Hepatocyte (in vitro differentiated cells): ENCODE measurements at regions not wholly inside any gene's neighbourhood (a gene's known extent, or its start where the extent isn't known, plus 50 kb on each side); places are given as distances from the start of the nearest gene placed in this dataset.

Experiments used
- DNase-seq: peaks from one replicate; pipeline ENCODE4 v3.0.0-alpha.2; 2016; ENCODE audit warnings: low spot score
- H2AFZ ChIP-seq: fragments of 200-600 bp; sonication (generic); 2 replicates; pipeline ENCODE4 v1.6.0; 2016; ENCODE audit warnings: antibody characterized with exemption, mild to moderate bottlenecking
- H3K27ac ChIP-seq: fragments of 200-600 bp; sonication (generic); 2 replicates; pipeline ENCODE4 v1.5.1; 2016; ENCODE audit warnings: mild to moderate bottlenecking
- H3K27me3 ChIP-seq: fragments of 200-600 bp; sonication (generic); 2 replicates; pipeline ENCODE4 v1.6.1; 2016
- H3K36me3 ChIP-seq: fragments of 200-600 bp; sonication (generic); replicated peaks from 2 replicates; pipeline ENCODE4 v1.5.1; 2016; ENCODE audit warnings: low read depth; ENCODE audit not compliant: insufficient read depth
- H3K4me1 ChIP-seq: fragments of 200-600 bp; sonication (generic); 2 replicates; pipeline ENCODE4 v1.5.1; 2016; ENCODE audit warnings: mild to moderate bottlenecking, moderate library complexity; ENCODE audit not compliant: insufficient read depth
- H3K4me2 ChIP-seq: fragments of 200-600 bp; sonication (generic); 2 replicates; pipeline ENCODE4 v1.6.0; 2016
- H3K4me3 ChIP-seq: fragments of 200-600 bp; sonication (generic); 2 replicates; pipeline ENCODE4 v1.5.1; 2016; ENCODE audit warnings: mild to moderate bottlenecking
- H3K79me2 ChIP-seq: fragments of 200-600 bp; sonication (generic); 2 replicates; pipeline ENCODE4 v1.6.0; 2017; ENCODE audit warnings: mild to moderate bottlenecking
- H3K9me2 ChIP-seq: fragments of 200-600 bp; sonication (generic); replicated peaks from 2 replicates; pipeline ENCODE4 v1.6.0; 2017; ENCODE audit warnings: mild to moderate bottlenecking; ENCODE audit not compliant: insufficient read depth
- H3K9me3 ChIP-seq: fragments of 200-600 bp; sonication (generic); 2 replicates; pipeline ENCODE4 v1.5.1; 2016; ENCODE audit warnings: low read depth, mild to moderate bottlenecking
- H4K20me1 ChIP-seq: fragments of 200-600 bp; sonication (generic); 2 replicates; pipeline ENCODE4 v1.6.0; 2016; ENCODE audit warnings: mild to moderate bottlenecking; ENCODE audit not compliant: insufficient read depth, poor library complexity, severe bottlenecking
- CTCF ChIP-seq: fragments of 200-600 bp; sonication (generic); IDR thresholded peaks from 2 replicates; pipeline ENCODE4 v1.5.1; 2016; ENCODE audit warnings: antibody characterized with exemption, mild to moderate bottlenecking; ENCODE audit not compliant: poor library complexity
- EZH2 ChIP-seq: fragments of 200-600 bp; sonication (generic); IDR thresholded peaks from 2 replicates; pipeline ENCODE4 v1.6.1; 2016; ENCODE audit warnings: antibody characterized with exemption, mild to moderate bottlenecking, borderline replicate concordance
- EZH2phosphoT487 ChIP-seq: fragments of 200-600 bp; sonication (generic); IDR thresholded peaks from one replicate; pipeline ENCODE4 v1.6.1; 2018; ENCODE audit warnings: antibody characterized with exemption, mild to moderate bottlenecking, low read depth, moderate library complexity; ENCODE audit not compliant: unreplicated experiment, severe bottlenecking
- WGBS: methylation state at CpG from one replicate; pipeline ENCODE4 v1.1.6; 2016; ENCODE audit warnings: low lambda C conversion rate; ENCODE audit errors: missing lambda C conversion rate; 5-methylcytosine and 5-hydroxymethylcytosine counted together

DNA sequence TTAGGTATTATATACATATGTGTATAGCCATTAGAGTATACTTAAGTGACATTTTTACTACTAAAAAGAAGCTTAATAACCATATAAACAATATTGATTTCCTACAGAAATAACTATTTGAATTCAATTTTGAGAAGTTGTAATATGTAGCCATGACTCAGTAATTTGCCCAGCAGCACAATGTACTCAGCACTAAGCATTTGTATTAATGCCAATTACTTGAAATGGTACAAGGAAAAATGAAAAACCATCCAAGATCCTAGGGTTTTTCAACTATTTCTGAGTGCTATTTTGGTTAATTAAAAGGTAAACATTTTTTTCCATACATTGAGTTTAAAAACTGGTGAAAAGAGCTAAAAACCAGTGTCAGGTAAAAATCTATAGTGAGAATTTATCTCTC is 324.0 kb downstream of the KCNJ3 start:
- DNase-seq = no peak
- Histone ChIP-seq H3K4me1 (no peaks in the 10 kb centered on the region), H2AFZ (no peak overlapping the region), H3K9me3 (no peaks in the 10 kb centered on the region), H3K27me3 (no peaks in the 10 kb centered on the region), H3K27ac (no peak overlapping the region), H3K79me2 (no peaks in the 10 kb centered on the region), H3K9me2 (no peaks in the 10 kb centered on the region), H3K4me3 (no peak overlapping the region), H4K20me1 (no peaks in the 10 kb centered on the region), H3K36me3 (no peaks in the 10 kb centered on the region), H3K4me2 (no peak overlapping the region)
- no peak for TF ChIP-seq EZH2phosphoT487
- TF ChIP-seq EZH2 = no peak
- TF ChIP-seq CTCF = no peak

GRCh38 chr2:155021618-155022017 is 323.1 kb downstream of the KCNJ3 start:
- Histone ChIP-seq H3K9me2 (no peaks in the 10 kb centered on the region), H2AFZ (no peak overlapping the region), H3K27me3 (no peaks in the 10 kb centered on the region), H3K4me1 (no peaks in the 10 kb centered on the region), H3K36me3 (no peaks in the 10 kb centered on the region), H4K20me1 (no peaks in the 10 kb centered on the region), H3K4me2 (no peak overlapping the region), H3K4me3 (no peak overlapping the region), H3K79me2 (no peaks in the 10 kb centered on the region), H3K27ac (no peak overlapping the region), H3K9me3 (no peaks in the 10 kb centered on the region)
- TF ChIP-seq EZH2phosphoT487 (no peak), EZH2 (no peak), CTCF (no peak)
- DNase-seq = no peak
- 85% methylated on average over 1 of the region's 1 CpG for WGBS

DNA sequence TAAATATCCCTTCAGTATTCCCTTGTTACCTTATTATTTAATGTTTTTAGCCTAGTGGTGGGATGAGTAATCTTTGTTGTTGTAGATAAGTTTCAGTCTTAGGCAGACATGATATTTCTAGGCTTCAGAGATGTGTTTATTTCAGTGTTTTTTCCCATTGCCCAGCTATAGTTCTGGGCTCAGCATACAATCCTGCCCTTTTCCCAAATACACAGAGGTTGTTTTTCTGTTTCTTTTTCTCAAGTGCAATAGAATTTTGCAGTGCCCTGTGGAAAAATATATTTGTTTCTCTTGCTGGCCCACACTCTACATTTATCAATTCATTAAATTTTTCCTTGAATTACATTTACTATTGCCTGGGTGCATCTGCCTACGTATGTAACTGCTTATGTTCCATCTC is 321.8 kb downstream of the KCNJ3 start:
- no peaks in the 10 kb centered on the region for H3K9me2 ChIP-seq
- H3K36me3 ChIP-seq = no peaks in the 10 kb centered on the region
- H3K79me2 ChIP-seq = no peaks in the 10 kb centered on the region
- H3K27ac ChIP-seq = no peak overlapping the region
- H3K4me1 ChIP-seq = no peaks in the 10 kb centered on the region
- no peak overlapping the region for H3K4me2 ChIP-seq
- no peak for DNase-seq
- TF ChIP-seq EZH2phosphoT487 (no peak), CTCF (no peak), EZH2 (no peak)
- H4K20me1 ChIP-seq = no peaks in the 10 kb centered on the region
- 79% methylated on average over 1 of the region's 1 CpG for WGBS
- H3K9me3 ChIP-seq = no peaks in the 10 kb centered on the region
- H2AFZ ChIP-seq = no peak overlapping the region
- no peaks in the 10 kb centered on the region for H3K27me3 ChIP-seq
- no peak overlapping the region for H3K4me3 ChIP-seq

DNA sequence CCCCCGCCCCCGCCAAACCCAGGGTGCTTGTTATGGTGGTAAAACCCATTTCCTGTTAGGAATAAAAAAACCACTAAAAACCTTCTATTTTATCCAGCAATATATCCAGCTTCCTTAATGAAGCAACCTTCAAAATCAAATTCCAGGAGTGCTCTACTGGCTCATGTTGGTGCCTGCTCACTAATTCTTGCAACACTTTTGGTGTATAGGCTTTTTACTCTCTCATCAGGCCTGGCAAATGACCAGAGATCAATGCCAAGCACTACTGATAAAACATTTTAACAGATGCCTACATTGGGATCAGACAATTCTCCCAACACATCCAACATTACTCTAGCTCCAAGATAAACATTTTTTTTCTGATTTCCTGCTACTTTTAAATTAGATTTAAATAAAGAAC is 312.4 kb downstream of the KCNJ3 start:
- H4K20me1 ChIP-seq = no peaks in the 10 kb centered on the region
- no peak overlapping the region for H3K4me3 ChIP-seq
- no peak overlapping the region for H3K4me2 ChIP-seq
- H3K79me2 ChIP-seq = no peaks in the 10 kb centered on the region
- no peaks in the 10 kb centered on the region for H3K9me3 ChIP-seq
- WGBS = 85% methylated on average over 2 of the region's 2 CpGs
- TF ChIP-seq EZH2phosphoT487 (no peak), CTCF (no peak), EZH2 (no peak)
- DNase-seq = no peak
- H3K36me3 ChIP-seq = no peaks in the 10 kb centered on the region
- H3K27me3 ChIP-seq = no peaks in the 10 kb centered on the region
- no peak overlapping the region for H2AFZ ChIP-seq
- H3K4me1 ChIP-seq = no peaks in the 10 kb centered on the region
- no peaks in the 10 kb centered on the region for H3K9me2 ChIP-seq
- no peak overlapping the region for H3K27ac ChIP-seq
